Stimulated activated CD8-positive, alpha-beta memory T cell treated with anti-CD3 and anti-CD28 coated beads, Interleukin-12 subunit alpha, Interleukin-12 subunit beta, amount 100 ng/mL, for 4 hours (primary cell): ENCODE measurements at regions not wholly inside any gene's neighbourhood (a gene's known extent, or its start where the extent isn't known, plus 50 kb on each side); places are given as distances from the start of the nearest gene placed in this dataset.
"Not testable (repeated sequence)": the region's sequence is repeated elsewhere in the genome, so short reads cannot be mapped to it uniquely, and the experiment has no call there.

ENCODE experiments used
- DNase-seq: peaks from one replicate; pipeline ENCODE4 v3.0.0-alpha.2; 2020; ENCODE audit warnings: low read depth

DNA sequence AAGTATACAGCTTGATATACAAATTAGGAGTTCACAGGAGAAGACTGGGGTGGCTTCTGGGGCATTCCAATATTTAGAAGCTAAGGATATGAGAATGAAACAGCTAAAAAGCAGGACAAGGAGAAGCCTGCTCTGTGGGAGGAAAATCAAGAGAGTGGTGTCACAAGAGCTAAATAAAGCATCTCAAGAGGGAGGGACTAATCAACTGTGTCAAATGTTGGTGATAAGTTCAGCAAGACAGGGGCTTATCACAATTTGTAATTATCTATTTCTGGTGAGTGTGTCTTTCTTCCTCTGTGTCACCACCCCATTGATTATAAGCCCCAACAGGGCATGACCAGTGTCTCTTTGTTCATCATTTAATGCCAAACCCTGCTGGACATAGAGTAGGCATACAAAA, 295.8 kb upstream of the DUSP10 start:
- no peak for DNase-seq

DNA sequence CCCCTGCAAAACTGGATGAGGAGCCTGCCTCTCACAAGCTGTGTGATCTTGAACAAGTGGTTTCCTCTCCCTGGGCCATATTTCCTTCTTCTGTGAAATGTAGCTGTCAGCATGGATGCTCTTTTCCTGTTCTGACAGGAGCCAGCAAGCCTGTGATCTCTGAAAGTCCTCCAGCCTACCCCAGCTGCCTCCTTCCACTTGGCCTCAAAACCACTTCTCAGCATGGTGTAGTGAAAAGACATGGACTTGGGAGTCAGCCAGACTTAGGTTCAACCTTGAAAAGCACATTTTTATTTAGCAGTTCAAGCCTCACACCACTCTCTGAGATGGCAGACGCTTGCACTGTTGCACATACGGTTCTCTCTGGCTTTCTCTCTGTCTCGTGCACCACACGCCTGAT, 292.9 kb upstream of the DUSP10 start:
- DNase-seq, result no peak

DNA sequence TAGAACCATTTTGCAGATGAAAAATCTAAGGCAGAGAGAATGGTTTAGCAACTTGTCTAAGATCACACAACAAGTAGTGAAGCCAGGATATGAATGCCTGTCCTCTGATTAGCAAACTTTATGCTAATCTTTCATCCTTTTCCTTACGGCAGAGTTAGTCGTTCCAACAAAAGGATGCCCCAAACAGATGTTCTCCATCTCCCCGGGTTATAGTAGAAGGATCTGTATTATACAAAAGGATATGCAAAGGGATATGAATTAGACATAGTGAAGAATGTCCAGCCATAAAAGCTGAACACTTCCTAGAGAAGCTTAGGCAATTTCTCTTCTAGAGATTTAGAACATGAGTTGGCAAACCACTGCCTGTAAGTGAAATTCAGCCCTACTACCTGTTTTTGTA, 291.6 kb upstream of the DUSP10 start:
- no peak for DNase-seq

DNA sequence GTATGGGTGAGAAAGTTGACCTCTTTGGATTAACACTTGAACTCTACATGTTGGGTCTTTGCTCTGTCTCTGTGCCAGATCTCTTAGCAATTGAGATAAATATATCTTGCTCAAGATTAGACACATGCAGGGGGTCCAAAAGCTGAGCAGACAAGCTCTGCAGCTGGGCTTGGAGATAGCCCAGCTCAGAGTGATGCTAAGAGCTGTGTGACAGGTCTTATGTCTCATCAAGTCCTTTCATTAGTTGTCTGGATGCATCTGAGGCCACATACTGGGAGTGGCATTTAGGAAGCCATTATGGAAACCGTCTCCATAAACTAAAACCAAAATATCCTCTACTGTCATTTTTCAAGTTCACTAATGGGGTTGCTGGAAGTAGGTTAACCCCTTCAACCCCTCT, 289.4 kb upstream of the DUSP10 start:
- no peak for DNase-seq

DNA sequence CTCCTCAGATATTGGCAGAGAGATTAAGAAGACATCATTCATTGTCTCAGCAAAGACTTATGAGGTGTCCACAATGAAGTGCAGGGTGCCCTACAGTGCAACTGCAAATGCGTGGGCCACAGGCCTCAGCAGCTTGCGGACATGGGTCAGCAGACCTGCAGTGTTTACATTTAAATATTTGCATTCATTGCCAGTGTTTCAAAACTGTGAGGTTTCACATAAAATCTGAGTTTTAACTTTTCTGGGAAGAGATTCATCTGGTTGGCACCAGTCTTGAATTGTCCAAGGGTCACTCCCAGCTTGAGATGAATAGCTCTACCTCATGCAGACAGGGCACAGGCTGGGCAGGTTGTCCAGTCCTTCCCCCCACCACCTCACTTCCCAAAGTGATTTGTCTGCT, 286.8 kb upstream of the DUSP10 start:
- DNase-seq, result no peak

DNA sequence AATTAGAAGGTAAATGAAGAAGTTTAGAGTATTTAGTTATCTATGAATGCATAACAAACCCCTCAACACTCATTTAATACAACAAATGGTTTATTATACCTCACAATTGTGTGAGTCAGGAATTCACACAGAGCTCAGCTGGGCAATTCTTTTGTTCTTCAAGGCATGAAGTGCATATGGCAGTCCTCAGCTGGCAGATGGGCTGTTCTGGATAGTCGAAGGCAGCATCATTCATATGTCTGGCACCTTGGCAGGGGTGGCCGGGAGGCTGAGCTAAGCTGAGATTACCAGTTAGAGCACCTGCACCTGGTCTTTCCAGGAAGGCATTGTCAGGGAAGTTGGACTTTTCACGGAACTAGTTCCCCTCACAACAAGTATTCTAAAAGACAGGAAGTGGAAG, 286.2 kb upstream of the DUSP10 start:
- DNase-seq, result no peak

DNA sequence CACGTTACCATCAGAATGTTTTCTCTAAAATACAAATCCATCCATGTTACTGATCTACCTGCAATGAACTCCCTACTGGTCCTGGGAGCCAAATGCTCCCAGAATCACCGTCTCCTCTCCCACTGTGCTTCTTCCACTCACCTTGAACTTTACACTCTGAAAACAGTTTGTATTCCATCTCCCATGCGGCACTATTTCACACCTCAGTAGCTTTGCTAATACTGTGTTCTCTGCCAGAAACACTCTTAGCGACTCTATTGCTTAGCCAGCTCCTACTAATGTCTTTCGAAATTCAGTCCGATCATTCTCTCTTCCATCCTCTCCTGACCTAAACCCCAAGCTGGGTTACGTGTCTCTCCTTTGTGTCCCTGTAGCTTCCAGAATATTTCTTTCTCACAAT, 284.4 kb upstream of the DUSP10 start:
- no peak for DNase-seq

DNA sequence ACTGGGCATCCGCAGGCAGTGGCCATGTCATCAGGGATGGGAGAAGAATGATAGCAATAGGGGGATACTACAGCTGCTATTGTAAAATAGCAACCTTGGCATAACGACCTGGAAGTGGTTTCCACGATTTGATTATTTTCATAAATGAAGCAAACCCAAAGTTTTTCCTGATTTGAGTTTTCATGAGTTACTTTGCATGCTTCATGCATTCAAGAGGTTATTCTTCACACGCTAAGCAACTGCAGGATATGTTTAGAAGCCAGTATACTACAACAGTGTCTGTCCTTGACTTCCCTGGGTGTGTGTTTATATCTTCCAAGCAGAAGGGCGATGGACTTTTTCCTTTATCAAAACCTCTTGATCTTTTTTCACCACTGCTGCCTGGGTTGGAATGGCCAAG, 281.1 kb upstream of the DUSP10 start:
- DNase-seq, result no peak

DNA sequence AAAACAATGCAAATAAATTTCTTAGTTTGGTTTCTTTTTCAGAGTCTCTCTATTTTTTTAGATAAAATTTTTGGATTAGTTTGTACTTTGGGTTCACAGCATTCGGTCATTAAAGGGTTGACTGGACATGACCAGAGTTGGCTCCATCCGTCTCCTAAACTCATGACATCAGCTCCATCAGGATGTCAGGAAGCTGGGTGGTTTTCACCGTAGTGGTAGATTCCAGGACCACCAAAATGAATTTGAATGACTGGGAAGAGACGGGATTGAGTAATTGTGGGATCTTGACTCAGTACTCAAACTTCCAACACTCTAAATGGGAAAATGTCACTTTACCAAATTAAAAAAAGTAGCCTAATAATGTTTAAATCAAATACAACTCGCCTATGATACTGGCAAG, 279.2 kb upstream of the DUSP10 start:
- DNase-seq, result no peak

DNA sequence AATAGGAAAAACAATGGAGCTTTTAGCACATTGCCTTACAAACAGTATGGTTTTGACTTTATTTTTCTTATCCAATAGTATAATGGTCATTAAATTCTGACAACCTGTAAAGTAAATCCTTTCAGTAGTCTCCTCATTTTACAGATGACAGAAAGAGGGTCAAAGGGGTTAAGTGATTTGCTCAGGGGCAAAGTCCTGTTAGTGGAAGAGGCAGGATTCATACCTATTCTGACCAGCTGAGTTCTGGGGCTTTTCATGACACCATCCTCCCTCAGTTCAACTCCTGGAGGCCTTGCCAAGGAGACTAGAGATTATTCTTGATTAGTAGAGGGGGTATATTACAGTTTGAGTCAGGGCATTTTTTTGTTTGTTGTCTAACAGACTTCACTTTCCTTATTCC, 278.7 kb upstream of the DUSP10 start:
- no peak for DNase-seq

DNA sequence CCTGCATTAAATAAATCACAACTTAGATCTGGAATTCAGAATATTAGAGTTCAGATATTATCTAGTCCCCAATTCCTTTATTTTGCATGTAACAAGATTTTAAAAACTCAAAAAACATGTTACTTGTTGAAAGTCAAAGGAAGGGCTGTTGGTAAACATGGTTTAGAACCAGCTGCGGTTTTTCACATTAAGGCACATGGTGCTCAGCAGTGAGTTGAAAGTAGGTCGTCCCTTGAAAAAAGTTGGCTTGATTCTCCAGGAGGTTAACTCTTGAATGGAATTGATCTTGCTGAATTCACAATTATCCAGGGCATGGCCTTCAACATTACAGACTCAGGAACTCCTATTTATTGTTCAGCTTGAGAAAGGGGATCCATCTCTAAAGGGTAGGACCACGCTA, 277.1 kb upstream of the DUSP10 start:
- DNase-seq, result no peak

DNA sequence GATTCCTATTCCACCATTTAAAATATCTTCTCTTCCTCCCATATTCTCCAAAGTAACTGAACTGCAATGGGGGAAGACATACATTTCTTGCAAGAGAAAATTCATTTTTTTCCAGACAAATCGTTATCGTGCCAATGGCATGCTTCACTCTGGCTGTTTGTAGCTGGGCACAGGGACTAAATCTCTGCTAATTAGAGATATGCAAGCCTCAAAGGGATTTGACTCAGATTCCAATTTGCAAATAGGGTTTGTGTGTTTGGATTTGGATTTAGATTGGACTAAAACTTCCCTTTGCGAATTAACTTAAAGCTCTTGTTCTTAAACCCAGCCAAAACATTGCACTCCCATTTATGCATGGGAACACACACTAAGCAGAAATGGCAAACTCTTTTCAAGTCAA, 276.2 kb upstream of the DUSP10 start:
- DNase-seq, result no peak

DNA sequence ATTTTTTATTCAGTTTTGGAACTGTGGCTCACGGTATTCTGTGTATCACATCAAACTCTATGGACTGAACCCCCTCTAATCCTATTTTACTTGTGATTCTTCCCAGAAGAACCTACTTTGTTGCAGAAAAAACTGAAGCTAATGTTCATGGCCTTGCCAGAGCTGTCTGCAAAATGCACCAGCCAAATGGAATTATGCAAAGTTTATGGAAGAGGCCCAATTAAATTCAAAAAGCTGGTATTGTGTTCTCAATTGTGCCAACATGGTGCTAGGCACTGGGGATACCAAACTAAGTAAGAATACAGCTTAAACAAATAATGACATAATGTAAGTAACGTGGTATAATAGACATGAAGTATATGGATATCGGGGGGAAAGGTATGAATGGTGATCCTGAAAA, 273.8 kb upstream of the DUSP10 start:
- DNase-seq, result no peak

DNA sequence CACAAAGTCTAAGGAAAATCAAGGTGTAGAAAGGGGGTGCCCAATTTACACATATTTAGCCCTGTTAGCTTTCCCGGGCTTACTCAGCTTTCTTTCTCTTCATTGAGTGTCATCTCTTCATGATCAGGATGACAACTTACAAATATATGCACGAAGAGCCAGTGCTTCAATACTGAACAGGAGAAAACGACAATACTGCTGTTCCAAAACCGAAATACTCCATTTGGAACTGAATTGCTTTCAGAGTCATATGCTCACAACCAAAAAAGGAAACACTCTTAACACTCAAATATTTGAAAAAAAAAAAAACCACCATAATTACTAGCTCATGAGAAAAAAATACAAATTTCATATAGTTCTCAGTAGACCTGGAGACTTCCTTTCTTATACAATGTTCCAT, 272.1 kb upstream of the DUSP10 start:
- DNase-seq, result no peak

DNA sequence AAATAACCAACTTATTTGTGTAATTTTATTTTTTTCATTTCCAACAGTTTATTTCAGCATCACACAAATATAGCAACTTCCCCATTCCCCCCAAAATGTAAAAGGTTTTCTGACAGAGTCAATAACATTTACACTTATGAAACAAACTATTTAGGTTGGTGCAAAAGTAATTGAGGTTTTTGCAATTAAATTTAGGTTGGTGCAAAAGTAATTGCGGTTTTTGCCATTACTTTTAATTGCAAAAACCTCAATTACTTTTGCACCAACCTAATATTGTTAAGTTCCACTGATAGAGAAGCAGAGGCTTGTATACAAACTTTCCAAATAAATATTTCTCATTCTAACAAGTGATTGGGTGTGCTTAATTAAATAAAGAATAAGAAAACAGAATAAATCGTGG, 270.9 kb upstream of the DUSP10 start:
- DNase-seq, result no peak

DNA sequence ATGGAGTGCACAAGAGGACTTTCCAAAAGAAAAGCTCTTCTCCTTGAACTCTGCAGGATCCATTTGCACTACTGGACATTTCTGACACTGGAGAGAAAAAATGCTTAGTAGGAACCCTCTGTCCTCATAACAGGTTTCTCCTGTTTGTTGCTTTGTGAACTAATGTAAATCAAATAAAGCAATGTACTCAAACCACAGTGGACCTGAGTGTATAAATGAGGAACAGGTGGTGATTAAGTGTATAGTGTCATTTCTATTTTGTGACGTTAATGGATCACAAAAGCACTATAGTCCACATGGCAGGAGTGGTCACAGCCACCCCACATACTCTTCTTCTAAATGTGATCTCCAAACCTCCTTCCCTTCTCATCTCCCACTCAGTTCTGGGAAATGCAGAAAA, 268.4 kb upstream of the DUSP10 start:
- no peak for DNase-seq

DNA sequence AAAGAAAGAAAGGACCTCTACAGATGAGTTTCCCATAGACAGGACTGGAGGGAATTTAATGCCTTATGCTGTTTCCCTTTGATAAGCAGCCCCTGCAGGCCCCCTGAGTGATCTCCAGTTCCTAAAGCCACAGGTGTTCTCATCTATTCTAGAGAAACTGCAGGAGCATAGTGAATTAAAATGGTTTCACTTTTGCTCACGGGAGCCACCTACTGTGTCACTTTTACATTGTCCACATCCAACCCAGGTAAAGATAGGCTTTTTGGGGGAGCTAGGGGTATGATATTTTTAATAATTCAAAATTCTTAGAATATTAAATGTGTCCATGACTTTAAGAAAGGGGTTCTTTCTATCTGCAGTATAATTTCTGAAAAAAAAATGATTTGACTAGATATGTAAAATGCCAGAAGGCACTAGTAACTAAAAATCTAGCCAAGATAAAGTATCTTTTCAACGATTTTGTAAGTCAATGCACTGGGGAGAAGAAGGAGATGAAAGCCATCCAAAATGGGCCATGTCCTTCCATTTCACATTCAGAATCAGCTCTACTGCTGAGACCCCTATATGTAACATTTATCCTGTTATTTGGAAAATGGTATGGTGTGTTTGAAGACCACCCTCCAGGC, 267.3 kb upstream of the DUSP10 start:
- DNase-seq, result no peak

DNA sequence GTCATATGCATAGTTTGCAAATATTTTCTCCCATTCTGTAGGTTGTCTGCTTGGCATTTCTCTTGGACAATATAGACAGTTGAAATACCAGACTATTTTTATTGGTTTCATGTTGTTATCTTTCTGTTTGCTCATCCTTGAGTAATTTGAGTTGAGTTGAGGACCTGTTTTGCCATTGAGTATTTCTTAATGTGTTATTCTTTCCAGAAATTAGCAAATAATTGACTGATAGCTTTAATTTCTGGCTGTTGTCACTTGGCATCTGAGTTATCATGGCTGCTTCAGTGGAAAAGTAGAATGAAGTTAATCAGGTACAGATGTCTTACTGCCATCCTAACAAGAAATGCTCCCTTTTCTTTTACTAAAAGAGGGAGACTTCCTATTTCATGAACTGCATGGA, 264.8 kb upstream of the DUSP10 start:
- DNase-seq, result no peak

DNA sequence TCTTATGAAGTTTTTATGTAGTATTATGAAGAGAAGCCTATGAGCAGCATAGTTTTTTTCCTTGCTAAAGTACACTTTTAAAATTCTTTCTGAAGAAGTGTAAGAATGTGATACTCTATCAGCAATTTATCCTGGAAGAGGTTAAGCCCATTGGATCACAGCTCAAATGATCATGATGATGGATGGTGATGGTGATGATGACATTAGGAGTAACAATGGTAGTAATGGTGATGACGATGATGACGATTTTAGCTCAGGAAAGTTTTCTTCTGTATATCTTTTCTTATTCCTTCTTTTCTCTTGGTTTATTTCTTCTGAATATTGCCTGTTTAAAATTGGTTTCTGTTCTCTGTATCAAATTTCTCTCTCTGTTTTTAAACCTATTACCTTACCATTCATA, 262.9 kb upstream of the DUSP10 start:
- DNase-seq, result no peak

DNA sequence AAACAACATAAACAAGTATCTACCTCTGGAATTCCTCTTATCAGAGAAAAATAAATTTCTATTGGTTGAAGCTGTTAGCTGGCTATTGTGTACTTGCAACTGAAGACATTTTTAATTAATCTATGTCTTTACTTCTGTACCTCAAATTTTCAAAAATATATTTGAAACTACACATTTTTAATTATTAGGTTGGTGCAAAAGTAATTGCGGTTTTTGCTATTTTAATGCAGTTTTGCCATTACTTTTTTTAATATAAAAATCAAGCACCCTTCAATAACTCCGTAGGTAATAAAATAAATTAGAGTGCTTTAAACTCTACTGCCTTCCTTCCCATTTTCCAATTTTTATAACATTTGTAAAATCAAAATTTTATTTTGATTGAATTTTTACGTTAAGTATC, 262.1 kb upstream of the DUSP10 start:
- no peak for DNase-seq

DNA sequence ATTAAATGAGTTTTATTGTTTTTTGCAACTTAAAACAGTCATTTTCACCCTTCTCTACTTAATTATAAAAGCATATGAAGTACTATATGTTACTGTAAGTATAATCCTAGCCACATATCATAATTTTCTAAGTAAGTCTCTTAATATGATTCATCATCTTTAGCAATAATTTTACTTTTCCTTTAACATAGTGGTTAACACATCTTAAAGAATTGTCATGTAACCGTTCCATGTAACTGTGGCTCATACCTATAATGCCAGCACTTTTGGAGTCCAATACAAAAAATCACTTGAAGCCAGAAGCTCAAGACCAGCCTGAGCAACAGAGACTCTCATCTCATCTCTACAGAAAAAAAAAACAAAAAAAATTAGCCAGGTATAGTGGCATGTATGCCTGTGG, 260.6 kb upstream of the DUSP10 start:
- no peak for DNase-seq

DNA sequence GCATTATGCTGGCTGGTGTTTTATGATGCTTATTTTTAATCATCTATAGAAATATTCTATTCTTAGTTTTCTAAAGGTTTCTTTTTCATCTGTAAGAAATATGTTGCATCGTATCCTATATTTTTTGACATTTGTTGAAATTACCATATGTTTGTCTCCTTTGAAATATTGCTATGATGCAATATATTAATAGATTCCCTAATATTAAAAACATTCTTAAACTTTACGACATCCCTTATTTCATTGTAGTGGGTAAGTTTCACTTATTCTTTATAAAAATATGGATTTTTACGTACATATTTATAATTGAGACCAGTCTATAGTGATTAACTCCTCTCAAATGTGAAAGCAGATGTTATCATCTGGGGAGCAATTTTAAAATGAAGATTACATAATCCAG, 258.2 kb upstream of the DUSP10 start:
- DNase-seq, result no peak

DNA sequence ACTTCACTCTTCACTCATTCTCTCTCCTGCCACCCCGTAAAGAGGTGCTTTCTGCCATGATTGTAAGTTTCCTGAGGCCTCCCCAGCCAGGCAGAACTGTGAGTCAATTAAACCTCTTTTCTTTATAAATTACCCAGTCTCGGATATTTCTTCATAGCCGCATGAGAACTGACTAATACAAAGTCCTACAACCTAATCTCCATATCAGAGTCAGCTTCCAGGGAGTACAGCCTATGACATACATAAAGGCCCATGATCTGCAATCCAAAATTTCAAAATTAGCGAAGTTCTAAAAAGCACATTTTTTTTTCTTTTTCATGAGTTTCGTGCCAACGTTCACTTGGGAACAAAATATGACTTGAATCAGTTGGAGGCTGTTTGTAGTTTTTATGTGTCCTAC, 256.9 kb upstream of the DUSP10 start:
- DNase-seq, result no peak

DNA sequence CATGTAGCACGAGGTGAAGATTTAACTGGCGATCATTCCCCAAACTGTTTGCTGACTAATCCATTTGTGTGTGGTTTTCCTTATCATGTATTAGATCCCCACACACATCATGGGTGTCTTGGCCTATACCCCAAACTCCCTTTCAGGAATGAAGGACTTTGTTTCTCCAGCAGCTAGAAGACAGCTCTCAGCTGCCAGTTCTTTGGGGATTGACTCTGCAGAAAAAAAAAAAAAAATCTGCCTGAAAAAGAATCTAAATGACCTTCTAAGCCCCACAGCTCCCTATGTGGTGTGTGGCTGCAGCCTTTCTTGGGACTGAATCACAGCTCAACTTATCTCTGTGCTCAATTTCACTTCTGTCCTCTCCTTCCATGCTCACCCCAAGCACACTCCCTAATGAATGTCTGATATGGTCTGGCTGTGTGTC, 256.3 kb upstream of the DUSP10 start:
- no peak for DNase-seq

DNA sequence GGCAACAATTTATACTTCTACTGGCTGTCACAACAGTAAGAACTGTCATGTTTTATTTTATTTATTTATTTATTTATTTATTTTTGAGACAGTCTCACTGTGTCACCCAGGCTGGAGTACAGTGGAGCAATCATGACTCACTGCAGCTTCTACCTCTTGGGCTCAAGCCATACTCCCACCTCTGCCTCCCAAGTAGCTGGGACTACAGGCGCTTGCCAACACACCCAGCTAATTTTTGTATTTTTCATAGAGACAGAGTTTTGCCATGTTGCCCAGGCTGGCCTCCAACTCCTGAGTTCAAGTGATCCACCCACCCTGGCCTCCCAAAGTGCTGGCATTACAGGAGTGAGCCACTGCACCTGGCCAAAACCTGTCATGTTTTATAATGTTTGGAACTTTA, 255.1 kb upstream of the DUSP10 start:
- not testable (repeated sequence) for DNase-seq
